HG03135 (cell line): ENCODE measurements at regions not wholly inside any gene's neighbourhood (a gene's known extent, or its start where the extent isn't known, plus 50 kb on each side); places are given as distances from the start of the nearest gene placed in this dataset.
"Not testable (repeated sequence)": the region's sequence is repeated elsewhere in the genome, so short reads cannot be mapped to it uniquely, and the experiment has no call there.

Experiments used
- ATAC-seq: cut with Tn5 transposase; IDR thresholded peaks from one replicate; pipeline ENCODE4 v1.9.1; 2021; ENCODE audit warnings: mild to moderate bottlenecking, moderate library complexity; ENCODE audit not compliant: unreplicated experiment

GRCh38 chr1:37158113-37158749, 123.9 kb upstream of the GRIK3 start:
- no peak for ATAC-seq

GRCh38 chr1:37159102-37159501, 124.8 kb upstream of the GRIK3 start:
- ATAC-seq = no peak

- ATAC-seq = no peak
These were observed 126.9 kb upstream of the GRIK3 start for GRCh38 chr1:37161171-37161570.

- no peak for ATAC-seq
These were observed 127.7 kb upstream of the GRIK3 start for GRCh38 chr1:37162059-37162458.

GRCh38 chr1:37166005-37166404, 131.7 kb upstream of the GRIK3 start:
- no peak for ATAC-seq

- ATAC-seq = no peak
These were observed 133.2 kb upstream of the GRIK3 start for GRCh38 chr1:37167479-37167878.

GRCh38 chr1:37169241-37169640, 134.9 kb upstream of the GRIK3 start:
- ATAC-seq = no peak

- no peak for ATAC-seq
These were observed 135.5 kb upstream of the GRIK3 start for GRCh38 chr1:37169743-37170275.

GRCh38 chr1:37171691-37172090, 137.4 kb upstream of the GRIK3 start:
- ATAC-seq = no peak

GRCh38 chr1:37174341-37174740, 140.0 kb upstream of the GRIK3 start:
- no peak for ATAC-seq

- no peak for ATAC-seq
These were observed 140.6 kb upstream of the GRIK3 start for GRCh38 chr1:37174876-37175275.

- ATAC-seq = no peak
These were observed 141.4 kb upstream of the GRIK3 start for GRCh38 chr1:37175666-37176215.

- no peak for ATAC-seq
These were observed 142.0 kb upstream of the GRIK3 start for GRCh38 chr1:37176269-37176668.

GRCh38 chr1:37177230-37177864, 143.0 kb upstream of the GRIK3 start:
- no peak for ATAC-seq

GRCh38 chr1:37181425-37181824, 147.1 kb upstream of the GRIK3 start:
- ATAC-seq = no peak

GRCh38 chr1:37184789-37185188, 150.5 kb upstream of the GRIK3 start:
- no peak for ATAC-seq

- ATAC-seq = no peak
These were observed 152.0 kb upstream of the GRIK3 start for GRCh38 chr1:37186246-37186756.

GRCh38 chr1:37189111-37189510, 154.8 kb upstream of the GRIK3 start:
- no peak for ATAC-seq

GRCh38 chr1:37197411-37197810, 163.1 kb upstream of the GRIK3 start:
- ATAC-seq = no peak

- ATAC-seq = not testable (repeated sequence)
These were observed 180.0 kb upstream of the GRIK3 start for GRCh38 chr1:37214305-37214704.

- no peak for ATAC-seq
These were observed 199.3 kb upstream of the GRIK3 start for GRCh38 chr1:37233606-37234005.

GRCh38 chr1:37234941-37235418, 200.7 kb upstream of the GRIK3 start:
- ATAC-seq = no peak
